Mesodermal cell (in vitro differentiated cells): ENCODE measurements at regions not wholly inside any gene's neighbourhood (a gene's known extent, or its start where the extent isn't known, plus 50 kb on each side); places are given as distances from the start of the nearest gene placed in this dataset.

Experiments
- H3K27ac ChIP-seq: 2 replicates; pipeline ENCODE4 v1.7.0; 2013; ENCODE audit warnings: mild to moderate bottlenecking, low read depth, low read length, moderate library complexity; ENCODE audit not compliant: severe bottlenecking
- H3K36me3 ChIP-seq: 2 replicates; pipeline ENCODE4 v1.7.1; 2013; ENCODE audit warnings: mild to moderate bottlenecking, low read length, moderate library complexity; ENCODE audit not compliant: control insufficient read depth, insufficient read depth
- H3K4me1 ChIP-seq: one replicate; pipeline ENCODE4 v1.7.1; 2013; ENCODE audit warnings: mild to moderate bottlenecking, low read length; ENCODE audit not compliant: insufficient read depth, control insufficient read depth, poor library complexity, severe bottlenecking
- H3K4me3 ChIP-seq: 2 replicates; pipeline ENCODE4 v1.7.0; 2013; ENCODE audit warnings: low read length, control low read depth, mild to moderate bottlenecking; ENCODE audit not compliant: insufficient read depth, poor library complexity, severe bottlenecking; ENCODE audit errors: extremely low read depth
- H3K9me3 ChIP-seq: 2 replicates; pipeline ENCODE4 v1.7.1; 2013; ENCODE audit warnings: mild to moderate bottlenecking, low read length, moderate library complexity; ENCODE audit not compliant: control insufficient read depth
- WGBS, 2 experiments: methylation state at CpG; one replicate each; pipeline ENCODE4 v1.1.5; 2013; ENCODE audit warnings: missing lambda C conversion rate in 2 of 2; ENCODE audit not compliant: insufficient coverage in 2 of 2; 5-methylcytosine and 5-hydroxymethylcytosine counted together

GRCh38 chr16:64659866-64660265 lies 462.0 kb downstream of the CDH11 start:
- H3K4me1 ChIP-seq = no peaks in the 10 kb centered on the region
- H3K27ac ChIP-seq = no peak overlapping the region
- H3K36me3 ChIP-seq = no peaks in the 10 kb centered on the region
- no peak overlapping the region for H3K4me3 ChIP-seq
- WGBS, 2 experiments = no CpG with 5 or more reads among the region's 1 CpG
- no peaks in the 10 kb centered on the region for H3K9me3 ChIP-seq

GRCh38 chr16:64657316-64658011 lies 464.4 kb downstream of the CDH11 start:
- Histone ChIP-seq H3K9me3 (no peaks in the 10 kb centered on the region), H3K27ac (no peak overlapping the region), H3K36me3 (no peaks in the 10 kb centered on the region), H3K4me1 (no peaks in the 10 kb centered on the region), H3K4me3 (no peak overlapping the region)
- 83 to 85% methylated on average over 1 to 2 of the region's 3 CpGs for WGBS, 2 experiments

GRCh38 chr16:64656471-64656870 lies 465.4 kb downstream of the CDH11 start:
- WGBS, 2 experiments = 82 to 96% methylated on average over 3 to 4 of the region's 4 CpGs
- H3K4me1 ChIP-seq = no peaks in the 10 kb centered on the region
- no peak overlapping the region for H3K27ac ChIP-seq
- H3K4me3 ChIP-seq = no peak overlapping the region
- H3K9me3 ChIP-seq = no peaks in the 10 kb centered on the region
- H3K36me3 ChIP-seq = no peaks in the 10 kb centered on the region

- no peaks in the 10 kb centered on the region for H3K9me3 ChIP-seq
- no peak overlapping the region for H3K27ac ChIP-seq
- no peak overlapping the region for H3K4me3 ChIP-seq
- no peaks in the 10 kb centered on the region for H3K36me3 ChIP-seq
- no peaks in the 10 kb centered on the region for H3K4me1 ChIP-seq
Measured at GRCh38 chr16:64654178-64654577, 467.7 kb downstream of the CDH11 start.

GRCh38 chr16:64648282-64648681 lies 473.6 kb downstream of the CDH11 start:
- H3K27ac ChIP-seq = no peak overlapping the region
- no peak overlapping the region for H3K4me3 ChIP-seq
- 90% methylated on average over 3 of the region's 3 CpGs; no CpG with 5 or more reads in 1 of the 2 experiments for WGBS, 2 experiments
- H3K9me3 ChIP-seq = no peaks in the 10 kb centered on the region
- no peaks in the 10 kb centered on the region for H3K36me3 ChIP-seq
- H3K4me1 ChIP-seq = no peaks in the 10 kb centered on the region

- H3K27ac ChIP-seq = no peak overlapping the region
- H3K4me1 ChIP-seq = no peaks in the 10 kb centered on the region
- H3K36me3 ChIP-seq = no peaks in the 10 kb centered on the region
- no peaks in the 10 kb centered on the region for H3K9me3 ChIP-seq
- no peak overlapping the region for H3K4me3 ChIP-seq
- no CpG with 5 or more reads among the region's 3 CpGs for WGBS, 2 experiments
Measured at GRCh38 chr16:64641343-64641742, 480.5 kb downstream of the CDH11 start.

- no CpG with 5 or more reads among the region's 2 CpGs for WGBS, 2 experiments
- H3K4me1 ChIP-seq = no peaks in the 10 kb centered on the region
- H3K9me3 ChIP-seq = no peaks in the 10 kb centered on the region
- H3K27ac ChIP-seq = no peak overlapping the region
- H3K4me3 ChIP-seq = no peak overlapping the region
- H3K36me3 ChIP-seq = no peaks in the 10 kb centered on the region
Measured at GRCh38 chr16:64638766-64639165, 483.1 kb downstream of the CDH11 start.

GRCh38 chr16:64629622-64630021 lies 492.2 kb downstream of the CDH11 start:
- H3K27ac ChIP-seq = no peak overlapping the region
- no peaks in the 10 kb centered on the region for H3K36me3 ChIP-seq
- H3K4me3 ChIP-seq = no peak overlapping the region
- peaks cover 12% of the 10 kb centered on the region for H3K4me1 ChIP-seq
- WGBS, 2 experiments = 66 to 71% methylated on average over 2 of the region's 2 CpGs
- no peaks in the 10 kb centered on the region for H3K9me3 ChIP-seq

- no peak overlapping the region for H3K4me3 ChIP-seq
- H3K9me3 ChIP-seq = no peaks in the 10 kb centered on the region
- H3K27ac ChIP-seq = no peak overlapping the region
- 89 to 98% methylated on average over 6 of the region's 7 CpGs for WGBS, 2 experiments
- no peaks in the 10 kb centered on the region for H3K36me3 ChIP-seq
- peaks cover 12% of the 10 kb centered on the region for H3K4me1 ChIP-seq
Measured at GRCh38 chr16:64627781-64628180, 494.1 kb downstream of the CDH11 start.

- Histone ChIP-seq H3K9me3 (no peaks in the 10 kb centered on the region), H3K27ac (no peak overlapping the region), H3K36me3 (no peaks in the 10 kb centered on the region), H3K4me1 (peaks cover 12% of the 10 kb centered on the region), H3K4me3 (no peak overlapping the region)
- WGBS, 2 experiments = 60 to 95% methylated on average over 1 to 2 of the region's 4 CpGs
Measured at GRCh38 chr16:64627288-64627687, 494.6 kb downstream of the CDH11 start.

- H3K9me3 ChIP-seq = no peaks in the 10 kb centered on the region
- 100% methylated on average over 2 of the region's 2 CpGs for WGBS, 2 experiments
- H3K36me3 ChIP-seq = no peaks in the 10 kb centered on the region
- no peak overlapping the region for H3K27ac ChIP-seq
- peaks cover 12% of the 10 kb centered on the region for H3K4me1 ChIP-seq
- H3K4me3 ChIP-seq = no peak overlapping the region
Measured at GRCh38 chr16:64626776-64627175, 495.1 kb downstream of the CDH11 start.
